C4-2B (cell line): ENCODE measurements at regions not wholly inside any gene's neighbourhood (a gene's known extent, or its start where the extent isn't known, plus 50 kb on each side); places are given as distances from the start of the nearest gene placed in this dataset.

Experiments
- H3K27ac ChIP-seq: fragments of 450-650 bp; 2 replicates; pipeline ENCODE4 v1.5.1; 2017
- ZFX ChIP-seq: fragments of 450-650 bp; IDR thresholded peaks from 2 replicates; pipeline ENCODE4 v1.6.1; 2017
- TF ChIP-seq, protein P1 (sequence below): fragments of 450-650 bp; conservative IDR thresholded peaks from 2 replicates; pipeline ENCODE4 v1.5.1; 2017; ENCODE audit warnings: mild to moderate bottlenecking

DNA sequence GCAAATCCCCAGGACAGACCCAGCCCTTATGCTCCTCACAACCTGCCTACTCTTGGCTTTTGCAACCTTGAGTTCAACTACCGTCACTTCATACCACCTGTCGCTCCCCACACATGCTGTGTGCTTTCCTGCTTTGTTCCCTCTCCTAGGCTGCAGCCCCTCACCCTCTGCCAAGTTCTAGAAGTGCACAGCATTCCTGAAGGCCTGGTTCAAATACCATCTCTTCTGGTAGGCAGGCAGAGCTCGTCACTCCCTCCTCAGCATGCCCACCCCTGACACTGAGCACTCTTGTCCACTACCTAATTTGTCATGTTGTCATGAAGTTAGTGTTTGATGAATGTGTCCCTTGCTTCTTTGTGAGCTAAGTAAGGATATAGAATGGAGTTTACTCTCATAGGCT, 129.6 kb downstream of the SEMA6D start:
- no peak overlapping the region for H3K27ac ChIP-seq
- no peak for TF ChIP-seq ZFX
- TF ChIP-seq, protein P1, sequence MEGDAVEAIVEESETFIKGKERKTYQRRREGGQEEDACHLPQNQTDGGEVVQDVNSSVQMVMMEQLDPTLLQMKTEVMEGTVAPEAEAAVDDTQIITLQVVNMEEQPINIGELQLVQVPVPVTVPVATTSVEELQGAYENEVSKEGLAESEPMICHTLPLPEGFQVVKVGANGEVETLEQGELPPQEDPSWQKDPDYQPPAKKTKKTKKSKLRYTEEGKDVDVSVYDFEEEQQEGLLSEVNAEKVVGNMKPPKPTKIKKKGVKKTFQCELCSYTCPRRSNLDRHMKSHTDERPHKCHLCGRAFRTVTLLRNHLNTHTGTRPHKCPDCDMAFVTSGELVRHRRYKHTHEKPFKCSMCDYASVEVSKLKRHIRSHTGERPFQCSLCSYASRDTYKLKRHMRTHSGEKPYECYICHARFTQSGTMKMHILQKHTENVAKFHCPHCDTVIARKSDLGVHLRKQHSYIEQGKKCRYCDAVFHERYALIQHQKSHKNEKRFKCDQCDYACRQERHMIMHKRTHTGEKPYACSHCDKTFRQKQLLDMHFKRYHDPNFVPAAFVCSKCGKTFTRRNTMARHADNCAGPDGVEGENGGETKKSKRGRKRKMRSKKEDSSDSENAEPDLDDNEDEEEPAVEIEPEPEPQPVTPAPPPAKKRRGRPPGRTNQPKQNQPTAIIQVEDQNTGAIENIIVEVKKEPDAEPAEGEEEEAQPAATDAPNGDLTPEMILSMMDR, result no peak

GRCh38 chr15:47856071-47856470, 138.8 kb downstream of the SEMA6D start:
- TF ChIP-seq, protein P1, result no peak
- no peak for TF ChIP-seq ZFX
- H3K27ac ChIP-seq, result no peak overlapping the region

DNA sequence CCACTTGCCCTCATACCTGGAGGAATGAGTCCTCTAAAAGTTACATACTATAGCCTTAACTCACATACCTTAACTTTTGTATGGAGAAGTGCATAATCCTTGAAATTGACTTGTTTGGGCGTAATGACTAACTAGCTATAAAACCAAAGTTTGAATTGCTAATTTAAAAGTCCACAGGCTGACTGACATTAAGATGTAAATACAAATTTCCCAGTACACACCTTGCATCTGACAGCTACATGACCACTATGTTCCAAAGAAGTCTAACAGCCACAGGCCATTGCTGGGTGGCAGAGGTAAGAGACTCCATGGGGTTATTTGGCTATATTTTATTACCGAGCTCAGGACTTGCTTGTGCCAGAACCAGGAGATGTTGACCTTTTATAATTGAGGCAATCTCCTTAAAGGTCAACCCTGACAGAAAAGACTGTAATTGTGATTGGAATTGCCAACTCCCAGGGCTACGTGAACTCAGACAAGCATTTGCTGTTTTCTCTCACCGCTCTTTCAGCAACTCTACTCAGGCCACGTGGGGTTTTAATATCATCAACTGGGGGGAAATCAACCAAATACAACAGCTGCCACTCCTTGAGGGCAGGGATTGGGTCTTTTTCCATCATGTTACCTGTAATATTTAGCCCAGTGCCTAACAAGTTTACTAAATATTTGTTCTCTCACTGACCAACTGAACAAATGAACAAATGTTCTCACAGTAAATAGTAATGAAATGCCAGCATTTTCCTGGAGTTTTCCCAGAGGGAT, 139.9 kb downstream of the SEMA6D start:
- TF ChIP-seq ZFX, result no peak
- TF ChIP-seq, protein P1, result no peak
- peak overlapping the region; percentile 72; the same call in 1 of the 2 replicates for H3K27ac ChIP-seq

- H3K27ac ChIP-seq, result peak overlapping the region; percentile 72; the same call in 1 of the 2 replicates
- no peak for TF ChIP-seq ZFX
- TF ChIP-seq, protein P1, result no peak
Observed at GRCh38 chr15:47857776-47858167, 140.5 kb downstream of the SEMA6D start.

GRCh38 chr15:47861111-47861903, 144.0 kb downstream of the SEMA6D start:
- H3K27ac ChIP-seq, result no peak overlapping the region
- TF ChIP-seq ZFX, result no peak
- TF ChIP-seq, protein P1, result no peak

DNA sequence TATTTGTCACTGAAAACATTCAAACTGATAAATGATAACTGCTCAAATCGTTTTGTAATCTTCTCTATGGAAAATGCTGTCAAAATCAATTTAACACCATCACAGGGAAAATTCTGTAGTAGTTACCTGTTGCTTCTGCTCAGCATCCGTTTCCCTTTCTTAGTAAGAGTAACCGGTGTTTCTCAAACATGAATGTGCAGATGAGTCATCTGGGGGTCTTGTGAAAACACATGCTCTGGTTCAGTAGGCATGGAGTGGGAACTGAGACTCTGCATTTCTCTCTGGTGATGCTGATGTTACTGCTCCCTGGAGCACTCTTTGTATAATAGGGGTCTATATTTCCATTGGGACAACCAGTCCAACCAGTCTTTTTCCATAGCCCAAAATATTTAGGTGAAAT, 145.1 kb downstream of the SEMA6D start:
- TF ChIP-seq, protein P1, result no peak
- no peak for TF ChIP-seq ZFX

DNA sequence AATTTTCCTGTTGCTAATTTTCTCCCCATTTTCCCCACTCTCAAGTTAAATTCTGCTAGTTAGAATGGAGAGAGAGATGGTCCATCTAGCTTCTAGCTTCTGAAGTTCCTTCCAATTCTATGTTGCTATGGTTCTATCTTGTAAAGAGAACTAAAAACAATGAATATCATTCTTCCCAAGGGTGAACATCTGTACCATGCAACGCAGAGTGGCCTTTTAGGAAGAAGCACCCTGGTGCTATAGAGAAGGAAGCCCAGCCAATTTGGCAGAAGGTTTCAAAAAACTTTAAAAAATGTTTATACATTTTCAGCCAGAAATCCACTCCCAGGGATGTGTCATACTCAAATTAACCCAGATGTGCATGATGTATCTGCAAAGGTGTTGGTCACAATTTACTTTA, 149.1 kb downstream of the SEMA6D start:
- no peak for TF ChIP-seq ZFX
- TF ChIP-seq, protein P1, result no peak
- no peak overlapping the region for H3K27ac ChIP-seq

More for the DNA sequence above, 145.1 kb downstream of the SEMA6D start:
- H3K27ac ChIP-seq, result no peak overlapping the region
